GM23338 (cell line): ENCODE measurements at regions not wholly inside any gene's neighbourhood (a gene's known extent, or its start where the extent isn't known, plus 50 kb on each side); places are given as distances from the start of the nearest gene placed in this dataset.

ENCODE experiments used
- ATAC-seq: fragments of 200-7000 bp; cut with Tn5 transposase; 3 replicates; pipeline ENCODE4 v1.9.1; 2020
- DNase-seq: peaks from one replicate; pipeline ENCODE4 v3.0.0-alpha.2; 2015; ENCODE audit warnings: low spot score
- H2AFZ ChIP-seq: fragments of 200-600 bp; sonication (generic); 2 replicates; pipeline ENCODE4 v1.8.0; 2016; ENCODE audit warnings: antibody characterized with exemption, mild to moderate bottlenecking, moderate library complexity
- H3F3A ChIP-seq: fragments of 200-600 bp; sonication (generic); replicated peaks from 2 replicates; pipeline ENCODE4 v1.8.0; 2017; ENCODE audit warnings: antibody characterized with exemption, mixed run types, low read depth
- H3K27ac ChIP-seq: fragments of 200-600 bp; sonication (generic); 2 replicates; pipeline ENCODE4 v1.6.1; 2016; ENCODE audit warnings: low read depth
- H3K27me3 ChIP-seq: fragments of 200-600 bp; sonication (generic); 2 replicates; pipeline ENCODE4 v1.8.0; 2016; ENCODE audit warnings: mild to moderate bottlenecking, mixed run types, moderate library complexity; ENCODE audit not compliant: insufficient read depth
- H3K36me3 ChIP-seq: fragments of 200-600 bp; sonication (generic); 2 replicates; pipeline ENCODE4 v1.8.0; 2016; ENCODE audit warnings: mild to moderate bottlenecking; ENCODE audit not compliant: insufficient read depth
- H3K4me1 ChIP-seq: fragments of 200-600 bp; sonication (generic); 2 replicates; pipeline ENCODE4 v1.8.0; 2016; ENCODE audit warnings: mild to moderate bottlenecking, moderate library complexity; ENCODE audit not compliant: insufficient read depth
- H3K4me2 ChIP-seq: fragments of 200-600 bp; sonication (generic); 2 replicates; pipeline ENCODE4 v1.7.1; 2017; ENCODE audit warnings: mixed run types
- H3K4me3 ChIP-seq: fragments of 200-600 bp; sonication (generic); 2 replicates; pipeline ENCODE4 v1.6.1; 2016; ENCODE audit warnings: mixed run types
- H3K79me2 ChIP-seq: fragments of 200-600 bp; sonication (generic); replicated peaks from 2 replicates; pipeline ENCODE4 v1.8.0; 2017; ENCODE audit warnings: mild to moderate bottlenecking; ENCODE audit not compliant: insufficient read depth
- H3K9me2 ChIP-seq: fragments of 200-600 bp; sonication (generic); 2 replicates; pipeline ENCODE4 v1.8.0; 2017; ENCODE audit not compliant: insufficient read depth
- H4K20me1 ChIP-seq: fragments of 200-600 bp; sonication (generic); replicated peaks from 2 replicates; pipeline ENCODE4 v1.8.0; 2017; ENCODE audit warnings: mild to moderate bottlenecking; ENCODE audit not compliant: insufficient read depth
- H3K27ac Mint-ChIP-seq: 2 replicates; pipeline ENCODE4 v1.8.0; 2020; ENCODE audit warnings: inconsistent platforms, mild to moderate bottlenecking, moderate library complexity, mixed read lengths
- H3K27me3 Mint-ChIP-seq: 3 replicates; pipeline ENCODE4 v1.8.0; 2022; ENCODE audit warnings: low read depth, mild to moderate bottlenecking, moderate library complexity, mixed read lengths, inconsistent platforms; ENCODE audit not compliant: insufficient read depth, poor library complexity
- H3K36me3 Mint-ChIP-seq: 3 replicates; pipeline ENCODE4 v1.8.0; 2021; ENCODE audit warnings: low read depth, mild to moderate bottlenecking, inconsistent platforms, moderate library complexity, mixed read lengths
- H3K4me1 Mint-ChIP-seq: 3 replicates; pipeline ENCODE4 v1.8.0; 2020; ENCODE audit warnings: mild to moderate bottlenecking, inconsistent platforms, mixed read lengths
- H3K4me3 Mint-ChIP-seq: 3 replicates; pipeline ENCODE4 v1.8.0; 2021; ENCODE audit warnings: moderate library complexity, mild to moderate bottlenecking, inconsistent platforms, mixed read lengths
- H3K9me3 Mint-ChIP-seq: 3 replicates; pipeline ENCODE4 v1.8.0; 2020; ENCODE audit warnings: moderate library complexity, mild to moderate bottlenecking, inconsistent platforms, mixed read lengths
- CREB1 ChIP-seq: fragments of 250-450 bp; sonication (Bioruptor Pico); IDR thresholded peaks from 2 replicates; pipeline ENCODE4 v1.5.0; 2020; ENCODE audit warnings: low read depth, mild to moderate bottlenecking, moderate library complexity
- CTCF ChIP-seq, 2 experiments: fragments of 200-600 bp in 1 of 2; sonication (generic) in 1 of 2; conservative IDR thresholded peaks; 2 replicates each; pipeline versions ENCODE4 v1.5.1 to v1.6.1; 2016 to 2017; ENCODE audit warnings: antibody characterized with exemption in 2 of 2, low read depth in 2 of 2, mild to moderate bottlenecking in 2 of 2, moderate library complexity in 1 of 2
- EZH2 ChIP-seq: fragments of 200-600 bp; sonication (generic); IDR thresholded peaks from one replicate; pipeline ENCODE4 v1.8.0; 2017; ENCODE audit warnings: antibody characterized with exemption, mild to moderate bottlenecking, low read depth; ENCODE audit not compliant: unreplicated experiment
- EZH2phosphoT487 ChIP-seq: fragments of 200-600 bp; sonication (generic); IDR thresholded peaks from one replicate; pipeline ENCODE4 v1.8.1; 2018; ENCODE audit warnings: antibody characterized with exemption; ENCODE audit not compliant: unreplicated experiment
- JUNB ChIP-seq: IDR thresholded peaks from one replicate; pipeline ENCODE4 v1.6.1; 2016; ENCODE audit warnings: antibody characterized with exemption; ENCODE audit not compliant: unreplicated experiment
- STAT1 ChIP-seq: IDR thresholded peaks from one replicate; pipeline ENCODE4 v1.6.1; 2016; ENCODE audit warnings: antibody characterized with exemption; ENCODE audit not compliant: unreplicated experiment
- ZNF114 ChIP-seq: fragments of 250-450 bp; sonication (Bioruptor Pico); IDR thresholded peaks from 2 replicates; pipeline ENCODE4 v1.5.0; 2020; ENCODE audit warnings: mild to moderate bottlenecking, moderate library complexity
- ZNF331 ChIP-seq: fragments of 250-450 bp; sonication (Bioruptor Pico); IDR thresholded peaks from 2 replicates; pipeline ENCODE4 v1.5.0; 2020; ENCODE audit warnings: low read depth, mild to moderate bottlenecking, moderate library complexity
- TF ChIP-seq, protein P1 (sequence below): IDR thresholded peaks from one replicate; pipeline ENCODE4 v1.6.1; 2018; ENCODE audit warnings: antibody characterized with exemption; ENCODE audit not compliant: unreplicated experiment
- TF ChIP-seq, protein P2 (sequence below): IDR thresholded peaks from 2 replicates; pipeline ENCODE4 v1.6.1; 2016; ENCODE audit warnings: antibody characterized with exemption

DNA sequence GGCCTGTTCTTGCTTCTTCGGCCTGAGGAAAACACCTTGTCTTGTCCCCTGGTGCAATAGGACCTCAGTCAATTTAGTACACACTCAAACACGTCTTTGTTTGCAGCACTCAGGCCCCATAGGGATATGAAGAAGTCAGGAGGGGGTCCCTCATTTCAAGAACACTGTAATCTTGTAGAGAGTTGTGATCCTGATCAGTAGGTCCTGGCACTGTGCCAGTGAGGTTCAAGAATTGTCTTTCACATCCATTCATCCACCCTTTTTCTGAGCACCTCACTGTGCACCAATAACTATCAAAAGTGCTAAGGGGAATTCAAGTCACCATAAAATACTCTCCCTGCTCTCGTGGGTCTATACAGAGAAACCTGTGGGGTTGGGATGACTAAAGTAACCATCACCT lies 131.4 kb upstream of the LHCGR start:
- Histone ChIP-seq H2AFZ (peak overlapping the region; percentile 21; the same call in 1 of the 2 replicates), H3F3A (no peaks in the 10 kb centered on the region), H3K4me2 (no peak overlapping the region), H3K4me3 (no peak overlapping the region), H3K27ac (no peak overlapping the region), H3K4me1 (peaks cover 20% of the 10 kb centered on the region), H3K36me3 (no peaks in the 10 kb centered on the region), H3K9me2 (0 out of 2 replicates have a peak, but pooled peaks cover 14% of the 10 kb centered on the region), H3K79me2 (no peaks in the 10 kb centered on the region), H3K27me3 (no peaks in the 10 kb centered on the region), H4K20me1 (no peaks in the 10 kb centered on the region)
- ATAC-seq (no peak), DNase-seq (no peak)
- TF ChIP-seq EZH2 (no peak), EZH2phosphoT487 (no peak), CTCF (conservative IDR thresholded peaks at IDR 0.05; ENCODE audit: low read depth in 2 of 2) (no peak)
- TF ChIP-seq, protein P1, sequence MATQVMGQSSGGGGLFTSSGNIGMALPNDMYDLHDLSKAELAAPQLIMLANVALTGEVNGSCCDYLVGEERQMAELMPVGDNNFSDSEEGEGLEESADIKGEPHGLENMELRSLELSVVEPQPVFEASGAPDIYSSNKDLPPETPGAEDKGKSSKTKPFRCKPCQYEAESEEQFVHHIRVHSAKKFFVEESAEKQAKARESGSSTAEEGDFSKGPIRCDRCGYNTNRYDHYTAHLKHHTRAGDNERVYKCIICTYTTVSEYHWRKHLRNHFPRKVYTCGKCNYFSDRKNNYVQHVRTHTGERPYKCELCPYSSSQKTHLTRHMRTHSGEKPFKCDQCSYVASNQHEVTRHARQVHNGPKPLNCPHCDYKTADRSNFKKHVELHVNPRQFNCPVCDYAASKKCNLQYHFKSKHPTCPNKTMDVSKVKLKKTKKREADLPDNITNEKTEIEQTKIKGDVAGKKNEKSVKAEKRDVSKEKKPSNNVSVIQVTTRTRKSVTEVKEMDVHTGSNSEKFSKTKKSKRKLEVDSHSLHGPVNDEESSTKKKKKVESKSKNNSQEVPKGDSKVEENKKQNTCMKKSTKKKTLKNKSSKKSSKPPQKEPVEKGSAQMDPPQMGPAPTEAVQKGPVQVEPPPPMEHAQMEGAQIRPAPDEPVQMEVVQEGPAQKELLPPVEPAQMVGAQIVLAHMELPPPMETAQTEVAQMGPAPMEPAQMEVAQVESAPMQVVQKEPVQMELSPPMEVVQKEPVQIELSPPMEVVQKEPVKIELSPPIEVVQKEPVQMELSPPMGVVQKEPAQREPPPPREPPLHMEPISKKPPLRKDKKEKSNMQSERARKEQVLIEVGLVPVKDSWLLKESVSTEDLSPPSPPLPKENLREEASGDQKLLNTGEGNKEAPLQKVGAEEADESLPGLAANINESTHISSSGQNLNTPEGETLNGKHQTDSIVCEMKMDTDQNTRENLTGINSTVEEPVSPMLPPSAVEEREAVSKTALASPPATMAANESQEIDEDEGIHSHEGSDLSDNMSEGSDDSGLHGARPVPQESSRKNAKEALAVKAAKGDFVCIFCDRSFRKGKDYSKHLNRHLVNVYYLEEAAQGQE, result no peak
- H3K36me3 Mint-ChIP-seq, result peaks cover 4% of the 10 kb centered on the region; the same call in 1 of the 3 replicates
- H3K4me3 Mint-ChIP-seq, result no peak overlapping the region
- peaks cover 5% of the 10 kb centered on the region for H3K27me3 Mint-ChIP-seq
- no peak overlapping the region for H3K27ac Mint-ChIP-seq
- H3K9me3 Mint-ChIP-seq, result peaks cover 5% of the 10 kb centered on the region; the same call in 2 of the 3 replicates
- peaks cover 2% of the 10 kb centered on the region; the same call in 1 of the 3 replicates for H3K4me1 Mint-ChIP-seq

DNA sequence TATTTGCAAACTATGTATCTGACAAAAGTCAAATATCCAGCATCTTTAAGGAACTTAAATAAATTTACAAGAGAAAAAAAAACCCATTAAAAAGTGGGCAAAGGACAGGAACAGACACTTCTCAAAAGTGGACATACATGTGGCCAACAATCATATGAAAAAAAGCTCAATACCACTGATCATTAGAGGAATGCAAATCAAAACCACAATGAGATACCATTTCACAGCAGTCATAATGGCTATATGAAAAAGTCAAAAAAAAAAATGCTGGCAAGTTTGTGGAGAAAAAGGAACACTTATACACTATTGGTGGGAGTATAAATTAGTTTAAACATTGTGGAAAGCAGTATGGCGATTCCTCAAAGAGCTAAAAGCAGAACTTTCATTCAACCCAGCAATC lies 130.3 kb upstream of the LHCGR start:
- no peaks in the 10 kb centered on the region for H3K27me3 ChIP-seq
- H3F3A ChIP-seq, result no peaks in the 10 kb centered on the region
- peaks cover 4% of the 10 kb centered on the region; the same call in 1 of the 3 replicates for H3K36me3 Mint-ChIP-seq
- H3K4me2 ChIP-seq, result no peak overlapping the region
- H3K27ac ChIP-seq, result no peak overlapping the region
- H3K27ac Mint-ChIP-seq, result no peak overlapping the region
- peaks cover 2% of the 10 kb centered on the region; the same call in 1 of the 3 replicates for H3K4me1 Mint-ChIP-seq
- no peaks in the 10 kb centered on the region for H3K79me2 ChIP-seq
- H3K4me3 ChIP-seq, result no peak overlapping the region
- H3K9me3 Mint-ChIP-seq, result peaks cover 5% of the 10 kb centered on the region; the same call in 2 of the 3 replicates
- H4K20me1 ChIP-seq, result no peaks in the 10 kb centered on the region
- ATAC-seq, result no peak
- H3K36me3 ChIP-seq, result no peaks in the 10 kb centered on the region
- peaks cover 13% of the 10 kb centered on the region; the same call in 1 of the 2 replicates for H3K9me2 ChIP-seq
- peaks cover 5% of the 10 kb centered on the region for H3K27me3 Mint-ChIP-seq
- no peak overlapping the region for H3K4me3 Mint-ChIP-seq
- H2AFZ ChIP-seq, result no peak overlapping the region
- peaks cover 20% of the 10 kb centered on the region for H3K4me1 ChIP-seq
- DNase-seq, result no peak
- TF ChIP-seq STAT1 (no peak), ZNF331 (CRISPR knock-in tag) (no peak), ZNF114 (no peak), EZH2phosphoT487 (no peak), CREB1 (CRISPR knock-in tag) (no peak), JUNB (no peak), CTCF (conservative IDR thresholded peaks at IDR 0.05; ENCODE audit: low read depth in 2 of 2) (no peak)
- TF ChIP-seq, protein P2, sequence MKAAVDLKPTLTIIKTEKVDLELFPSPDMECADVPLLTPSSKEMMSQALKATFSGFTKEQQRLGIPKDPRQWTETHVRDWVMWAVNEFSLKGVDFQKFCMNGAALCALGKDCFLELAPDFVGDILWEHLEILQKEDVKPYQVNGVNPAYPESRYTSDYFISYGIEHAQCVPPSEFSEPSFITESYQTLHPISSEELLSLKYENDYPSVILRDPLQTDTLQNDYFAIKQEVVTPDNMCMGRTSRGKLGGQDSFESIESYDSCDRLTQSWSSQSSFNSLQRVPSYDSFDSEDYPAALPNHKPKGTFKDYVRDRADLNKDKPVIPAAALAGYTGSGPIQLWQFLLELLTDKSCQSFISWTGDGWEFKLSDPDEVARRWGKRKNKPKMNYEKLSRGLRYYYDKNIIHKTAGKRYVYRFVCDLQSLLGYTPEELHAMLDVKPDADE, result no peak
- TF ChIP-seq, protein P1, result no peak
